OCI-LY3 (cell line): ENCODE measurements at regions not wholly inside any gene's neighbourhood (a gene's known extent, or its start where the extent isn't known, plus 50 kb on each side); places are given as distances from the start of the nearest gene placed in this dataset.

Experiments
- H2AFZ ChIP-seq: fragments of 200-600, 300-600 bp; shearing (Covaris generic); 2 replicates; pipeline ENCODE4 v1.6.0; 2014; ENCODE audit warnings: antibody characterized with exemption, low read depth, low read length
- H3K27ac ChIP-seq: fragments of 200-600, 300-600 bp; sonication (generic); 2 replicates; pipeline ENCODE4 v1.5.1; 2014; ENCODE audit warnings: mild to moderate bottlenecking, low read length, moderate library complexity, mixed read lengths
- H3K27me3 ChIP-seq: fragments of 200-600, 300-600 bp; sonication (generic); 2 replicates; pipeline ENCODE4 v1.6.1; 2014; ENCODE audit warnings: low read depth, low read length, mixed read lengths
- H3K36me3 ChIP-seq: fragments of 200-600, 300-600 bp; sonication (generic); replicated peaks from 2 replicates; pipeline ENCODE3; 2014; ENCODE audit warnings: low read depth, low read length, mixed read lengths
- H3K4me1 ChIP-seq: fragments of 300-600, 200-600 bp; sonication (generic); 2 replicates; pipeline ENCODE4 v1.6.1; 2014; ENCODE audit warnings: low read length, mixed read lengths
- H3K4me2 ChIP-seq: fragments of 200-600, 300-600 bp; sonication (generic); 2 replicates; pipeline ENCODE4 v1.6.1; 2014; ENCODE audit warnings: low read length, mixed read lengths
- H3K4me3 ChIP-seq: fragments of 300-600, 200-600 bp; sonication (generic); 2 replicates; pipeline ENCODE4 v1.5.1; 2014; ENCODE audit warnings: antibody characterized with exemption, mild to moderate bottlenecking, low read length, moderate library complexity
- H3K79me2 ChIP-seq: fragments of 300-600, 200-600 bp; shearing (Covaris generic); 2 replicates; pipeline ENCODE4 v1.6.1; 2014; ENCODE audit warnings: mild to moderate bottlenecking, low read length, mixed read lengths
- H3K9ac ChIP-seq: fragments of 300-600, 200-600 bp; shearing (Covaris generic); 2 replicates; pipeline ENCODE4 v1.6.0; 2014; ENCODE audit warnings: mild to moderate bottlenecking, low read length, moderate library complexity
- H3K9me3 ChIP-seq: fragments of 200-600, 300-600 bp; shearing (Covaris generic); 2 replicates; pipeline ENCODE4 v1.6.1; 2014; ENCODE audit warnings: low read length, mixed read lengths; ENCODE audit not compliant: insufficient read depth
- H4K20me1 ChIP-seq: fragments of 200-600, 300-600 bp; sonication (generic); 2 replicates; pipeline ENCODE4 v1.6.1; 2016; ENCODE audit warnings: low read length, mixed read lengths; ENCODE audit not compliant: insufficient read depth
- EZH2phosphoT487 ChIP-seq: fragments of 200-600 bp; shearing (Covaris generic); IDR thresholded peaks from 2 replicates; pipeline ENCODE4 v1.6.1; 2018; ENCODE audit warnings: antibody characterized with exemption, mixed run types, low read depth
- TF ChIP-seq, protein P1 (sequence below): fragments of 200-600, 300-600 bp; sonication (generic); IDR thresholded peaks from 2 replicates; pipeline ENCODE4 v1.5.1; 2014; ENCODE audit warnings: antibody characterized with exemption, low read length, low read depth

DNA sequence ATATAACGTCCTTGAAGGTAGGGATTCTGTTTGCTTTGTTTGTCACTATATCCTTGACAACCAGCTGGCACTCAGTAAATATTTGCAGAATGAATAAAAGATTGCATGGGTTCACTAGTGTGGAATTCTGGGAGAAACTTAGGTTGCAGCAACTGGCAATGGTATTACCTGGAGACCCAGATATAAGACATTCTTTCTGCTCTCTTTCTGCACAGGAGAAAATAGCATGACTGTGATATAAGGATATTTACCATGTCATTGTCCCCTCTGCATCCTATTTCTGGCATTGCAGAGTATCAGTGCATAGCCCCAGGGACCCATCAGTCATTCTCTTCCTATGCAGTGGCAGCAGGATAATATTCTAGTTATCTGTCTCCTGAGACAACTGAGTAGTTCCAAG lies 308.9 kb upstream of the LRRC7 start:
- no peak overlapping the region for H2AFZ ChIP-seq
- H4K20me1 ChIP-seq: no peaks in the 10 kb centered on the region
- no peak overlapping the region for H3K9ac ChIP-seq
- TF ChIP-seq EZH2phosphoT487: no peak
- TF ChIP-seq, protein P1, sequence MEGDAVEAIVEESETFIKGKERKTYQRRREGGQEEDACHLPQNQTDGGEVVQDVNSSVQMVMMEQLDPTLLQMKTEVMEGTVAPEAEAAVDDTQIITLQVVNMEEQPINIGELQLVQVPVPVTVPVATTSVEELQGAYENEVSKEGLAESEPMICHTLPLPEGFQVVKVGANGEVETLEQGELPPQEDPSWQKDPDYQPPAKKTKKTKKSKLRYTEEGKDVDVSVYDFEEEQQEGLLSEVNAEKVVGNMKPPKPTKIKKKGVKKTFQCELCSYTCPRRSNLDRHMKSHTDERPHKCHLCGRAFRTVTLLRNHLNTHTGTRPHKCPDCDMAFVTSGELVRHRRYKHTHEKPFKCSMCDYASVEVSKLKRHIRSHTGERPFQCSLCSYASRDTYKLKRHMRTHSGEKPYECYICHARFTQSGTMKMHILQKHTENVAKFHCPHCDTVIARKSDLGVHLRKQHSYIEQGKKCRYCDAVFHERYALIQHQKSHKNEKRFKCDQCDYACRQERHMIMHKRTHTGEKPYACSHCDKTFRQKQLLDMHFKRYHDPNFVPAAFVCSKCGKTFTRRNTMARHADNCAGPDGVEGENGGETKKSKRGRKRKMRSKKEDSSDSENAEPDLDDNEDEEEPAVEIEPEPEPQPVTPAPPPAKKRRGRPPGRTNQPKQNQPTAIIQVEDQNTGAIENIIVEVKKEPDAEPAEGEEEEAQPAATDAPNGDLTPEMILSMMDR: no peak
- H3K27me3 ChIP-seq: no peaks in the 10 kb centered on the region
- H3K4me3 ChIP-seq: no peak overlapping the region
- H3K4me2 ChIP-seq: no peak overlapping the region
- H3K4me1 ChIP-seq: no peaks in the 10 kb centered on the region
- no peaks in the 10 kb centered on the region for H3K79me2 ChIP-seq
- no peak overlapping the region for H3K27ac ChIP-seq
- no peaks in the 10 kb centered on the region for H3K9me3 ChIP-seq
- H3K36me3 ChIP-seq: no peaks in the 10 kb centered on the region

DNA sequence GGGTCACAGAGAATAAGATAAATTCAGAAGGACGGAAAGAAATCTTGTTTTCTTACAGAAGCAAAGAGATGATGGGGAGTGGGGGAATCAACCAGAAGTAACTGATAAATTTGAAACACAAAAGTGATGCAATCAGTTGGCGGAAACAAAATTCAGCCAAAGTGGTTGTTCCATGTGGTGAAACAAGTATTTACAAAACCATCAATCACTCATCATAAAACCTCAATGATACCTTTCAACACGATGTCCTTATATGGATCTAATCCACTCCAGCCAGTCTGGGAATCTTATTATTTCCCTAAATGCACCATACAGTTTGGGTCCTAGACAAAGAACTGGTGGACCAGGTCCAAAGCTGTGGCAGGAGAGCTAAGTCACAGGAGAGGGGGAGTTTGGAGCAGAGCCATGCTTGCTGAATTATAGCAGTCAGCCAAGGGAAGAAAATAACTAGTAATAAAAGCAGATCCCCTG lies 303.8 kb upstream of the LRRC7 start:
- no peaks in the 10 kb centered on the region for H4K20me1 ChIP-seq
- no peaks in the 10 kb centered on the region for H3K27me3 ChIP-seq
- H3K9ac ChIP-seq: no peak overlapping the region
- H3K36me3 ChIP-seq: no peaks in the 10 kb centered on the region
- H3K27ac ChIP-seq: no peak overlapping the region
- H3K4me2 ChIP-seq: no peak overlapping the region
- no peaks in the 10 kb centered on the region for H3K9me3 ChIP-seq
- H3K4me3 ChIP-seq: no peak overlapping the region
- TF ChIP-seq, protein P1: no peak
- TF ChIP-seq EZH2phosphoT487: no peak
- H3K4me1 ChIP-seq: no peaks in the 10 kb centered on the region
- no peak overlapping the region for H2AFZ ChIP-seq
- H3K79me2 ChIP-seq: no peaks in the 10 kb centered on the region

DNA sequence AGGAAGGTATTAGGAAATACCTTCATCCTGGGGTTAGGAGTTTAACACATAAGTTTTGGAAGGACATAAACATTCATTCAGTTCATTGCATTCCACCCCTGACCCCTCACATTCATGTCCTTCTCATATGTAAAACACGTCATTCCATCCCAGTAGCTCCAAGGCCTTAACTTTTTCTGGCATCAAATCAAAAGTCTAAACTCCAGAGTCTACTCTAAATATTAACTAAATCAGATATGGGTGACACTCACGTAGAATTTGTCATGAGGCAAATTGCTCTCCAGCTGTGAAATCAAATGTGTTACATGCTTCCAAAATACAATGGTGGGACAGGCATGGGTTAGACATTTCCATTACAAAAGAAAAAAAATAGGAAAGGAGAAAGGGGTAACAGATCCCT lies 298.2 kb upstream of the LRRC7 start:
- Histone ChIP-seq H3K79me2 (no peaks in the 10 kb centered on the region), H3K36me3 (no peaks in the 10 kb centered on the region), H4K20me1 (no peaks in the 10 kb centered on the region), H3K9me3 (no peaks in the 10 kb centered on the region), H3K27me3 (no peaks in the 10 kb centered on the region), H3K4me3 (no peak overlapping the region), H3K4me1 (no peaks in the 10 kb centered on the region), H3K9ac (no peak overlapping the region), H3K27ac (no peak overlapping the region), H2AFZ (no peak overlapping the region), H3K4me2 (no peak overlapping the region)
- TF ChIP-seq, protein P1: no peak
- no peak for TF ChIP-seq EZH2phosphoT487

DNA sequence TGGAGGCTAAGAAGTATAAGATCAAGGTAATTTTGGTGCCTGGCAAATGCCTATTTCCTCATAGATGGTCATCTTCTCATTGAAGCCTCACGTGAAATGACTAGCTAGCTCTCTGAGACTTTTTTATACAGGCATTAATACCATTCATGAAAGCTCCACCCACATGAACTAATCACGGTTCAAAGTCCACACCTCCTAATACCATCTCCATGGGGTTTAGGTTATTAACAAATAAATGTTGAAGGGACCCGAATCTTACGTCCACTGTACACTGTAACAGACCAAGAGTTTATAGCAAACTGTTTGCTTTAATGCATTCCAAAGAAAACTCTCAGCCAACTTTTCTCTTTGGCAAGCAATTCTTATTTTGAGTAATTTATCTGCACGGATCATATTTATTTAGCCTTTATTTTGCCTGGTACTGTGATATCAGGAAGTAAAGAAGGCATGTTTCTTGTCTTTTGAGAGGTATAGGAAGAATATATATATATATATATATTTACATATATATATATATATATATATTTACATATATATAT lies 296.1 kb upstream of the LRRC7 start:
- no peaks in the 10 kb centered on the region for H4K20me1 ChIP-seq
- H3K9me3 ChIP-seq: no peaks in the 10 kb centered on the region
- H3K9ac ChIP-seq: no peak overlapping the region
- TF ChIP-seq, protein P1: no peak
- no peak for TF ChIP-seq EZH2phosphoT487
- no peak overlapping the region for H3K4me3 ChIP-seq
- no peaks in the 10 kb centered on the region for H3K27me3 ChIP-seq
- H3K79me2 ChIP-seq: no peaks in the 10 kb centered on the region
- no peak overlapping the region for H2AFZ ChIP-seq
- H3K4me2 ChIP-seq: no peak overlapping the region
- H3K4me1 ChIP-seq: no peaks in the 10 kb centered on the region
- no peaks in the 10 kb centered on the region for H3K36me3 ChIP-seq
- H3K27ac ChIP-seq: no peak overlapping the region
